GM12878 (cell line): ENCODE measurements at regions not wholly inside any gene's neighbourhood (a gene's known extent, or its start where the extent isn't known, plus 50 kb on each side); places are given as distances from the start of the nearest gene placed in this dataset.

Experiments used
- EGR1 ChIP-seq, 2 experiments: IDR thresholded peaks; 1 replicate in 1 of 2; 2 replicates in 1 of 2; pipeline ENCODE4 v1.6.1; 2011 to 2012; ENCODE audit warnings: low read depth in 2 of 2, low read length in 2 of 2, borderline replicate concordance in 1 of 2, mild to moderate bottlenecking in 1 of 2, moderate library complexity in 1 of 2
- EZH2 ChIP-seq: IDR thresholded peaks from 2 replicates; pipeline ENCODE4 v1.6.1; 2012; ENCODE audit warnings: low read depth, mild to moderate bottlenecking, control low read depth, inconsistent platforms, low read length, borderline replicate concordance; ENCODE audit not compliant: control insufficient read depth
- HDAC2 ChIP-seq: fragments of 200-600 bp; sonication (generic); IDR thresholded peaks from 2 replicates; pipeline ENCODE4 v1.6.1; 2017
- HDAC6 ChIP-seq: fragments of 200-600 bp; sonication (generic); IDR thresholded peaks from one replicate; pipeline ENCODE4 v1.8.0; 2017; ENCODE audit warnings: antibody characterized with exemption; ENCODE audit not compliant: unreplicated experiment
- NRF1 ChIP-seq: conservative IDR thresholded peaks from 2 replicates; pipeline ENCODE4 v1.6.1; 2011; ENCODE audit warnings: mild to moderate bottlenecking, low read depth, low read length, improper control_type of control experiment
- TF ChIP-seq, protein P1 (sequence below), 3 experiments: IDR thresholded peaks in 2 of 3; conservative IDR thresholded peaks in 1 of 3; 2 replicates each; pipeline ENCODE4 v1.5.1; 2011; ENCODE audit warnings: low read depth in 3 of 3, low read length in 3 of 3, mild to moderate bottlenecking in 3 of 3, control low read depth in 2 of 3, moderate library complexity in 2 of 3, inconsistent platforms in 1 of 3, mixed read lengths in 1 of 3; ENCODE audit not compliant: control insufficient read depth in 2 of 3, insufficient read depth in 1 of 3; ENCODE audit errors: extremely low read depth in 1 of 3
- TF ChIP-seq, protein P2 (sequence below): fragments of 450-650 bp; IDR thresholded peaks from 2 replicates; pipeline ENCODE4 v1.6.1; 2018; ENCODE audit warnings: borderline replicate concordance, mild to moderate bottlenecking; ENCODE audit not compliant: partially characterized antibody
- TF ChIP-seq, protein P3 (sequence below): fragments of 450-650 bp; IDR thresholded peaks from 2 replicates; pipeline ENCODE4 v1.6.1; 2017; ENCODE audit warnings: mild to moderate bottlenecking

DNA sequence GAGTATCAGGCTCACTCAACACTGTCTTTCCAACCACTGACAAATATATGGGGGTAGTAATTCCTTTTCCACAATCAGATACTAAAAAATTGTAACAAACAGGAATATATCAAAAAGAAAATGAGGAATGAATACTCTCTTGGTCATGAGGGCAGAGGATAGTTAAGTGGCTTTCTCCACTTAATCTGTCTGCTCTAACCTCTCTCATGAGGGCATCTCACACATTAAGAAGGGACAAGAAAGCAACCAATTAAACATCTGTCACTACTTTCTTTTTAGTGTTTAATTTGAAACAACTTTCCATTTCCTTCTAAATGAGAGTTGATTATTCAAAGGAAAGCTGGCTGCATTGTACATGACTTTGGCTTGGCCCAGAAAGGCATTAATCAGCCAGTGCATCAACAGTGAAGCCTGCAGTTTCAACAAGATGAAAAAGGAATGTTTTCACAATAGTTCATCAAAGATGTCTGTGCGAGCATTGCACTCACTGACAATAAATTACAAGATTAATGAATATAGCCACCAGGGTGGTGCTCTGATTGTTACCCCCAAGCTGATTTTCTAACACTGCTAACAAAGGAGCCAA, 142.0 kb downstream of the SEC23A start:
- TF ChIP-seq EZH2 (no peak), EGR1 (IDR thresholded peaks at IDR 0.05; ENCODE audit: borderline replicate concordance in 1 of 2, low read depth in 2 of 2, low read length in 2 of 2) (no peak), NRF1 (no peak), HDAC2 (no peak), HDAC6 (no peak)
- TF ChIP-seq, protein P1, sequence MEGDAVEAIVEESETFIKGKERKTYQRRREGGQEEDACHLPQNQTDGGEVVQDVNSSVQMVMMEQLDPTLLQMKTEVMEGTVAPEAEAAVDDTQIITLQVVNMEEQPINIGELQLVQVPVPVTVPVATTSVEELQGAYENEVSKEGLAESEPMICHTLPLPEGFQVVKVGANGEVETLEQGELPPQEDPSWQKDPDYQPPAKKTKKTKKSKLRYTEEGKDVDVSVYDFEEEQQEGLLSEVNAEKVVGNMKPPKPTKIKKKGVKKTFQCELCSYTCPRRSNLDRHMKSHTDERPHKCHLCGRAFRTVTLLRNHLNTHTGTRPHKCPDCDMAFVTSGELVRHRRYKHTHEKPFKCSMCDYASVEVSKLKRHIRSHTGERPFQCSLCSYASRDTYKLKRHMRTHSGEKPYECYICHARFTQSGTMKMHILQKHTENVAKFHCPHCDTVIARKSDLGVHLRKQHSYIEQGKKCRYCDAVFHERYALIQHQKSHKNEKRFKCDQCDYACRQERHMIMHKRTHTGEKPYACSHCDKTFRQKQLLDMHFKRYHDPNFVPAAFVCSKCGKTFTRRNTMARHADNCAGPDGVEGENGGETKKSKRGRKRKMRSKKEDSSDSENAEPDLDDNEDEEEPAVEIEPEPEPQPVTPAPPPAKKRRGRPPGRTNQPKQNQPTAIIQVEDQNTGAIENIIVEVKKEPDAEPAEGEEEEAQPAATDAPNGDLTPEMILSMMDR (IDR thresholded peaks at IDR 0.05 in 2 of 3, conservative IDR thresholded peaks at IDR 0.05 in 1 of 3; ENCODE audit: control insufficient read depth in 2 of 3, extremely low read depth in 1 of 3, insufficient read depth in 1 of 3, low read depth in 3 of 3, low read length in 3 of 3): no peak
- TF ChIP-seq, protein P2, sequence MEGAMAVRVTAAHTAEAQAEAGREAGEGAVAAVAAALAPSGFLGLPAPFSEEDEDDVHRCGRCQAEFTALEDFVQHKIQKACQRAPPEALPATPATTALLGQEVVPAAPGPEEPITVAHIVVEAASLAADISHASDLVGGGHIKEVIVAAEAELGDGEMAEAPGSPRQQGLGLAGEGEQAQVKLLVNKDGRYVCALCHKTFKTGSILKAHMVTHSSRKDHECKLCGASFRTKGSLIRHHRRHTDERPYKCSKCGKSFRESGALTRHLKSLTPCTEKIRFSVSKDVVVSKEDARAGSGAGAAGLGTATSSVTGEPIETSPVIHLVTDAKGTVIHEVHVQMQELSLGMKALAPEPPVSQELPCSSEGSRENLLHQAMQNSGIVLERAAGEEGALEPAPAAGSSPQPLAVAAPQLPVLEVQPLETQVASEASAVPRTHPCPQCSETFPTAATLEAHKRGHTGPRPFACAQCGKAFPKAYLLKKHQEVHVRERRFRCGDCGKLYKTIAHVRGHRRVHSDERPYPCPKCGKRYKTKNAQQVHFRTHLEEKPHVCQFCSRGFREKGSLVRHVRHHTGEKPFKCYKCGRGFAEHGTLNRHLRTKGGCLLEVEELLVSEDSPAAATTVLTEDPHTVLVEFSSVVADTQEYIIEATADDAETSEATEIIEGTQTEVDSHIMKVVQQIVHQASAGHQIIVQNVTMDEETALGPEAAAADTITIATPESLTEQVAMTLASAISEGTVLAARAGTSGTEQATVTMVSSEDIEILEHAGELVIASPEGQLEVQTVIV: no peak
- TF ChIP-seq, protein P3, sequence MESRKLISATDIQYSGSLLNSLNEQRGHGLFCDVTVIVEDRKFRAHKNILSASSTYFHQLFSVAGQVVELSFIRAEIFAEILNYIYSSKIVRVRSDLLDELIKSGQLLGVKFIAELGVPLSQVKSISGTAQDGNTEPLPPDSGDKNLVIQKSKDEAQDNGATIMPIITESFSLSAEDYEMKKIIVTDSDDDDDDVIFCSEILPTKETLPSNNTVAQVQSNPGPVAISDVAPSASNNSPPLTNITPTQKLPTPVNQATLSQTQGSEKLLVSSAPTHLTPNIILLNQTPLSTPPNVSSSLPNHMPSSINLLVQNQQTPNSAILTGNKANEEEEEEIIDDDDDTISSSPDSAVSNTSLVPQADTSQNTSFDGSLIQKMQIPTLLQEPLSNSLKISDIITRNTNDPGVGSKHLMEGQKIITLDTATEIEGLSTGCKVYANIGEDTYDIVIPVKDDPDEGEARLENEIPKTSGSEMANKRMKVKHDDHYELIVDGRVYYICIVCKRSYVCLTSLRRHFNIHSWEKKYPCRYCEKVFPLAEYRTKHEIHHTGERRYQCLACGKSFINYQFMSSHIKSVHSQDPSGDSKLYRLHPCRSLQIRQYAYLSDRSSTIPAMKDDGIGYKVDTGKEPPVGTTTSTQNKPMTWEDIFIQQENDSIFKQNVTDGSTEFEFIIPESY: no peak
